Testis (tissue), 2 donors: ENCODE measurements at regions not wholly inside any gene's neighbourhood (a gene's known extent, or its start where the extent isn't known, plus 50 kb on each side); places are given as distances from the start of the nearest gene placed in this dataset.

Experiments
- DNase-seq: peaks from one replicate; pipeline ENCODE4 v3.0.0-alpha.2; 2019
- H3K27ac ChIP-seq, 2 donors: fragments of 200-600 bp; sonication (generic); one replicate each; pipeline ENCODE4 v1.5.1; 2019
- H3K27me3 ChIP-seq: fragments of 200-600 bp; sonication (generic); one replicate; pipeline ENCODE4 v1.5.1; 2019
- H3K36me3 ChIP-seq: fragments of 200-600 bp; sonication (generic); one replicate; pipeline ENCODE4 v1.5.1; 2017; ENCODE audit warnings: low read depth; ENCODE audit errors: missing control alignments
- H3K4me1 ChIP-seq: fragments of 200-600 bp; sonication (generic); one replicate; pipeline ENCODE4 v1.5.1; 2019
- H3K4me3 ChIP-seq, 2 donors: fragments of 200-600 bp; sonication (generic); one replicate each; pipeline ENCODE4 v1.5.1; 2017 to 2019
- H3K9me3 ChIP-seq: fragments of 200-600 bp; sonication (generic); one replicate; pipeline ENCODE4 v1.5.1; 2017
- CTCF ChIP-seq, 3 experiments: fragments of 450-650 bp in 2 of 3; fragments of 200-600 bp in 1 of 3; sonication (generic) in 1 of 3; IDR thresholded peaks; one replicate each; pipeline ENCODE4 v1.5.1; 2016 to 2019; ENCODE audit warnings: antibody characterized with exemption in 3 of 3, mild to moderate bottlenecking in 2 of 3, moderate library complexity in 1 of 3
- POLR2A ChIP-seq: fragments of 450-650 bp; IDR thresholded peaks from one replicate; pipeline ENCODE4 v1.6.1; 2017; ENCODE audit warnings: antibody characterized with exemption, mild to moderate bottlenecking, moderate library complexity
- WGBS, 2 donors: methylation state at CpG; one replicate each; pipeline ENCODE4 v1.1.5; 2018; 5-methylcytosine and 5-hydroxymethylcytosine counted together
- intact Hi-C: fragments of 100-400 bp; cut with DNase I; formaldehyde crosslinking; loops from one replicate; pipeline ENCODE4 v1.15.1; 2023; ENCODE audit warnings: low total_unique reads

GRCh38 chr18:69308619-69309018, 92.1 kb upstream of the DOK6 start:
- Histone ChIP-seq H3K27me3 (no peaks in the 10 kb centered on the region), H3K9me3 (no peaks in the 10 kb centered on the region), H3K4me1 (no peaks in the 10 kb centered on the region), H3K4me3 (no peak overlapping the region), H3K27ac (no peak overlapping the region), H3K36me3 (no peaks in the 10 kb centered on the region)
- TF ChIP-seq CTCF (IDR thresholded peaks at IDR 0.05) (no peak), POLR2A (no peak)
- 96% methylated on average over 2 of the region's 2 CpGs for WGBS, 2 donors
- intact Hi-C loops = no loop called here
- DNase-seq = no peak

- intact Hi-C loops = no loop called here
- DNase-seq = no peak
- no peaks in the 10 kb centered on the region for H3K9me3 ChIP-seq
These were observed 74.6 kb upstream of the DOK6 start for GRCh38 chr18:69326094-69326493.

GRCh38 chr18:69328086-69328485, 72.6 kb upstream of the DOK6 start:
- no peaks in the 10 kb centered on the region for H3K27me3 ChIP-seq
- no peak overlapping the region for H3K27ac ChIP-seq
- no peaks in the 10 kb centered on the region for H3K4me1 ChIP-seq
- intact Hi-C loops = no loop called here
- H3K4me3 ChIP-seq = no peak overlapping the region
- no peaks in the 10 kb centered on the region for H3K36me3 ChIP-seq
- TF ChIP-seq CTCF (IDR thresholded peaks at IDR 0.05) (no peak), POLR2A (no peak)
- 82 to 84% methylated on average over 12 to 13 of the region's 13 CpGs for WGBS, 2 donors
- H3K9me3 ChIP-seq = no peaks in the 10 kb centered on the region
- DNase-seq = no peak

More at GRCh38 chr18:69326094-69326493, 74.6 kb upstream of the DOK6 start:
- no peak overlapping the region for H3K27ac ChIP-seq
- no peaks in the 10 kb centered on the region for H3K4me1 ChIP-seq
- H3K36me3 ChIP-seq = no peaks in the 10 kb centered on the region
- no peak overlapping the region for H3K4me3 ChIP-seq
- no peaks in the 10 kb centered on the region for H3K27me3 ChIP-seq
- TF ChIP-seq POLR2A (no peak), CTCF (IDR thresholded peaks at IDR 0.05) (no peak)

GRCh38 chr18:69330385-69331005, 70.2 kb upstream of the DOK6 start:
- no peak for DNase-seq
- H3K9me3 ChIP-seq = no peaks in the 10 kb centered on the region
- H3K4me1 ChIP-seq = no peaks in the 10 kb centered on the region
- no peak overlapping the region for H3K27ac ChIP-seq
- WGBS, 2 donors = 45 to 47% methylated on average over 4 of the region's 4 CpGs
- H3K36me3 ChIP-seq = no peaks in the 10 kb centered on the region
- TF ChIP-seq CTCF (IDR thresholded peaks at IDR 0.05) (no peak), POLR2A (no peak)
- no peak overlapping the region for H3K4me3 ChIP-seq
- intact Hi-C loops = no loop called here
- H3K27me3 ChIP-seq = no peaks in the 10 kb centered on the region

GRCh38 chr18:69349912-69350597, 50.6 kb upstream of the DOK6 start:
- intact Hi-C loops = no loop called here
- no peak for TF ChIP-seq POLR2A
- no peak for TF ChIP-seq CTCF (IDR thresholded peaks at IDR 0.05)
- Histone ChIP-seq H3K4me3 (no peak overlapping the region), H3K4me1 (no peaks in the 10 kb centered on the region), H3K9me3 (no peaks in the 10 kb centered on the region), H3K27ac (no peak overlapping the region), H3K36me3 (no peaks in the 10 kb centered on the region), H3K27me3 (no peaks in the 10 kb centered on the region)
- WGBS, 2 donors = 82 to 86% methylated on average over 7 of the region's 7 CpGs
- DNase-seq = no peak
